Liver (tissue), 8 donors: ENCODE measurements at regions not wholly inside any gene's neighbourhood (a gene's known extent, or its start where the extent isn't known, plus 50 kb on each side); places are given as distances from the start of the nearest gene placed in this dataset.

Experiments used
- DNase-seq: peaks from one replicate; pipeline ENCODE4 v3.0.0-alpha.2; 2017; ENCODE audit warnings: low spot score
- H3K27ac ChIP-seq, 2 donors: one replicate each; pipeline ENCODE4 v1.7.0; 2013; ENCODE audit warnings: inconsistent platforms in 2 of 2, low read length in 2 of 2, control low read depth in 1 of 2, low read depth in 1 of 2, mild to moderate bottlenecking in 1 of 2
- H3K27me3 ChIP-seq, 4 donors: one replicate each; pipeline versions ENCODE4 v1.6.1 to v1.7.0; 2013; ENCODE audit warnings: low read length in 3 of 4, inconsistent platforms in 1 of 4, mild to moderate bottlenecking in 1 of 4, moderate library complexity in 1 of 4; ENCODE audit not compliant: control insufficient read depth in 4 of 4, insufficient read depth in 4 of 4
- H3K36me3 ChIP-seq, 4 donors: one replicate each; pipeline versions ENCODE4 v1.6.1 to v1.7.0; 2013; ENCODE audit warnings: low read length in 3 of 4, mild to moderate bottlenecking in 3 of 4, low read depth in 1 of 4, moderate library complexity in 1 of 4; ENCODE audit not compliant: control insufficient read depth in 4 of 4, insufficient read depth in 3 of 4
- H3K4me1 ChIP-seq, 4 donors: one replicate each; pipeline versions ENCODE4 v1.6.1 to v1.7.0; 2013; ENCODE audit warnings: low read length in 3 of 4, mild to moderate bottlenecking in 3 of 4, moderate library complexity in 1 of 4; ENCODE audit not compliant: control insufficient read depth in 4 of 4, insufficient read depth in 4 of 4
- H3K4me3 ChIP-seq, 3 donors: one replicate each; pipeline versions ENCODE4 v1.6.1 to v1.7.0; 2013; ENCODE audit warnings: low read length in 3 of 3, control low read depth in 1 of 3, low read depth in 1 of 3, mild to moderate bottlenecking in 1 of 3
- H3K9ac ChIP-seq, 2 donors: one replicate each; pipeline ENCODE4 v1.7.0; 2013; ENCODE audit warnings: low read length in 2 of 2, mild to moderate bottlenecking in 2 of 2, moderate library complexity in 2 of 2, control low read depth in 1 of 2, low read depth in 1 of 2
- H3K9me3 ChIP-seq, 4 donors: one replicate each; pipeline versions ENCODE4 v1.6.1 to v1.7.0; 2013; ENCODE audit warnings: low read length in 3 of 4; ENCODE audit not compliant: control insufficient read depth in 4 of 4
- ATF3 ChIP-seq: IDR thresholded peaks from 2 replicates; pipeline ENCODE4 v1.6.1; 2016; ENCODE audit warnings: antibody characterized with exemption
- CTCF ChIP-seq: fragments of 150-350 bp; IDR thresholded peaks from 2 replicates; pipeline ENCODE4 v1.5.1; 2017; ENCODE audit warnings: improper control_type of control experiment, low read depth, low read length; ENCODE audit not compliant: missing input control
- EGR1 ChIP-seq, 2 donors: IDR thresholded peaks; 2 replicates each; pipeline ENCODE4 v1.6.1; 2016 to 2018; ENCODE audit warnings: antibody characterized with exemption in 2 of 2, low read depth in 2 of 2
- FOXA1 ChIP-seq: IDR thresholded peaks from 2 replicates; pipeline ENCODE4 v1.6.1; 2016; ENCODE audit warnings: antibody characterized with exemption
- FOXA2 ChIP-seq: IDR thresholded peaks from 2 replicates; pipeline ENCODE4 v1.6.1; 2016; ENCODE audit warnings: antibody characterized with exemption
- GABPA ChIP-seq, 2 donors: IDR thresholded peaks in 1 of 2; conservative IDR thresholded peaks in 1 of 2; 2 replicates each; pipeline ENCODE4 v1.6.1; 2016; ENCODE audit warnings: antibody characterized with exemption in 2 of 2, mild to moderate bottlenecking in 1 of 2, moderate library complexity in 1 of 2
- HNF4A ChIP-seq, 2 donors: conservative IDR thresholded peaks; 2 replicates each; pipeline ENCODE4 v1.6.1; 2016; ENCODE audit warnings: antibody characterized with exemption in 2 of 2, mild to moderate bottlenecking in 2 of 2
- HNF4G ChIP-seq: IDR thresholded peaks from 2 replicates; pipeline ENCODE4 v1.6.1; 2016; ENCODE audit warnings: antibody characterized with exemption
- JUND ChIP-seq, 2 donors: IDR thresholded peaks; 2 replicates each; pipeline ENCODE4 v1.6.1; 2016; ENCODE audit warnings: antibody characterized with exemption in 2 of 2
- MAX ChIP-seq: IDR thresholded peaks from 2 replicates; pipeline ENCODE4 v1.6.1; 2016; ENCODE audit warnings: antibody characterized with exemption
- RAD21 ChIP-seq, 2 donors: IDR thresholded peaks; 2 replicates each; pipeline ENCODE4 v1.6.1; 2016; ENCODE audit warnings: antibody characterized with exemption in 2 of 2, mild to moderate bottlenecking in 2 of 2
- REST ChIP-seq: IDR thresholded peaks from 2 replicates; pipeline ENCODE4 v1.6.1; 2016; ENCODE audit warnings: antibody characterized with exemption, mild to moderate bottlenecking
- RXRA ChIP-seq, 2 donors: IDR thresholded peaks; 2 replicates each; pipeline ENCODE4 v1.6.1; 2017 to 2018; ENCODE audit warnings: antibody characterized with exemption in 2 of 2, mild to moderate bottlenecking in 1 of 2
- SP1 ChIP-seq: IDR thresholded peaks from 2 replicates; pipeline ENCODE4 v1.6.1; 2018; ENCODE audit warnings: antibody characterized with exemption, mild to moderate bottlenecking
- YY1 ChIP-seq: IDR thresholded peaks from 2 replicates; pipeline ENCODE4 v1.6.1; 2016; ENCODE audit warnings: antibody characterized with exemption, mild to moderate bottlenecking
- ZBTB33 ChIP-seq: IDR thresholded peaks from 2 replicates; pipeline ENCODE4 v1.6.1; 2016; ENCODE audit warnings: antibody characterized with exemption
- WGBS: extraction: QIAGEN DNeasy Blood & Tissue Kit; methylation state at CpG from one replicate; pipeline ENCODE4 v1.1.7; 2013; 5-methylcytosine and 5-hydroxymethylcytosine counted together
- donor health status: healthy.
- donor health status: healthy.
- donor health status: healthy.
- donor health status: healthy.
- donor health status: healthy.

GRCh38 chr14:84453307-84453950 lies 1076.5 kb upstream of the FLRT2 start:
- 76% methylated on average over 5 of the region's 5 CpGs for WGBS
- Histone ChIP-seq H3K9me3 (no peaks in the 10 kb centered on the region), H3K4me1 (no peaks in the 10 kb centered on the region), H3K27me3 (no peaks in the 10 kb centered on the region), H3K9ac (no peak overlapping the region), H3K27ac (no peak overlapping the region), H3K4me3 (no peak overlapping the region), H3K36me3 (no peaks in the 10 kb centered on the region)
- DNase-seq = no peak
- no peak for TF ChIP-seq CTCF
- TF ChIP-seq JUND (IDR thresholded peaks at IDR 0.05) = no peak
- TF ChIP-seq HNF4A (conservative IDR thresholded peaks at IDR 0.05) = no peak
- no peak for TF ChIP-seq ZBTB33
- no peak for TF ChIP-seq FOXA2
- no peak for TF ChIP-seq FOXA1
- TF ChIP-seq HNF4G = no peak
- no peak for TF ChIP-seq REST
- no peak for TF ChIP-seq YY1
- TF ChIP-seq GABPA (IDR thresholded peaks at IDR 0.05 in 1 of 2, conservative IDR thresholded peaks at IDR 0.05 in 1 of 2) = no peak
- TF ChIP-seq EGR1 (IDR thresholded peaks at IDR 0.05; ENCODE audit: low read depth in 2 of 2) = no peak

GRCh38 chr14:84454114-84454513 lies 1075.8 kb upstream of the FLRT2 start:
- no peaks in the 10 kb centered on the region for H3K4me1 ChIP-seq
- DNase-seq = no peak
- H3K9me3 ChIP-seq = no peaks in the 10 kb centered on the region
- H3K27ac ChIP-seq = no peak overlapping the region
- no peak overlapping the region for H3K9ac ChIP-seq
- H3K4me3 ChIP-seq = no peak overlapping the region
- H3K36me3 ChIP-seq = no peaks in the 10 kb centered on the region
- 74% methylated on average over 4 of the region's 4 CpGs for WGBS
- no peaks in the 10 kb centered on the region for H3K27me3 ChIP-seq
- no peak for TF ChIP-seq CTCF
- no peak for TF ChIP-seq SP1
- TF ChIP-seq FOXA2 = no peak
- no peak for TF ChIP-seq EGR1 (IDR thresholded peaks at IDR 0.05; ENCODE audit: low read depth in 2 of 2)
- TF ChIP-seq RAD21 (IDR thresholded peaks at IDR 0.05) = no peak
- TF ChIP-seq RXRA (IDR thresholded peaks at IDR 0.05) = no peak
- TF ChIP-seq MAX = no peak
- no peak for TF ChIP-seq ATF3
- no peak for TF ChIP-seq FOXA1
- no peak for TF ChIP-seq REST
